ENCODE measurements at regions not wholly inside any gene's neighbourhood (a gene's known extent, or its start where the extent isn't known, plus 50 kb on each side); places are given as distances from the start of the nearest gene placed in this dataset.

- Histone ChIP-seq H3K36me3 (ENCODE audit: insufficient read depth, low read length) (no peaks in the 10 kb centered on the region), H3K9me3 (ENCODE audit: insufficient read depth, low read depth, low read length) (no peaks in the 10 kb centered on the region), H3K27ac (ENCODE audit: low read depth, low read length) (no peak overlapping the region), H3K9ac (ENCODE audit: low read length) (no peak overlapping the region), H3K4me2 (ENCODE audit: low read length) (no peak overlapping the region), H3K79me2 (ENCODE audit: insufficient read depth, low read length) (no peaks in the 10 kb centered on the region), H3K4me1 (ENCODE audit: insufficient read depth, low read length) (no peaks in the 10 kb centered on the region), H4K20me1 (ENCODE audit: insufficient read depth, low read length) (no peaks in the 10 kb centered on the region), H3K4me3 (ENCODE audit: insufficient read depth, low read depth, low read length) (no peak overlapping the region), H2AFZ (ENCODE audit: low read depth, low read length) (no peak overlapping the region), H3K27me3 (ENCODE audit: insufficient read depth, low read length) (no peaks in the 10 kb centered on the region)
- Mint-ChIP-seq H3K9me3 (ENCODE audit: unreplicated experiment) (no peaks in the 10 kb centered on the region), H3K36me3 (ENCODE audit: low read depth, unreplicated experiment) (no peaks in the 10 kb centered on the region), H3K27me3 (ENCODE audit: low read depth, unreplicated experiment) (no peaks in the 10 kb centered on the region), H3K4me1 (ENCODE audit: low read depth, unreplicated experiment) (no peaks in the 10 kb centered on the region), H3K4me3 (ENCODE audit: unreplicated experiment) (no peak overlapping the region), H3K27ac (ENCODE audit: unreplicated experiment) (no peak overlapping the region)
- TF ChIP-seq EZH2 (IDR thresholded peaks at IDR 0.05; ENCODE audit: insufficient read depth, low read length), result no peak
- TF ChIP-seq CTCF (IDR thresholded peaks at IDR 0.05; ENCODE audit: insufficient read depth, low read depth, low read length), result no peak
- no peak for FAIRE-seq
- no peak for DNase-seq (ENCODE audit: low read depth)
Measured at GRCh38 chr4:177862541-177863176, 420.4 kb upstream of the AGA start.

- no peak overlapping the region for H3K4me3 ChIP-seq (ENCODE audit: insufficient read depth, low read depth, low read length)
- H3K36me3 Mint-ChIP-seq (ENCODE audit: low read depth, unreplicated experiment), result no peaks in the 10 kb centered on the region
- H3K9me3 ChIP-seq (ENCODE audit: insufficient read depth, low read depth, low read length), result no peaks in the 10 kb centered on the region
- FAIRE-seq, result no peak
- H3K4me2 ChIP-seq (ENCODE audit: low read length), result no peak overlapping the region
- H3K27ac ChIP-seq (ENCODE audit: low read depth, low read length), result no peak overlapping the region
- DNase-seq (ENCODE audit: low read depth), result no peak
- TF ChIP-seq EZH2 (IDR thresholded peaks at IDR 0.05; ENCODE audit: insufficient read depth, low read length), result no peak
- TF ChIP-seq CTCF (IDR thresholded peaks at IDR 0.05; ENCODE audit: insufficient read depth, low read depth, low read length), result no peak
- H2AFZ ChIP-seq (ENCODE audit: low read depth, low read length), result no peak overlapping the region
- H3K36me3 ChIP-seq (ENCODE audit: insufficient read depth, low read length), result no peaks in the 10 kb centered on the region
- H3K9me3 Mint-ChIP-seq (ENCODE audit: unreplicated experiment), result no peaks in the 10 kb centered on the region
- H3K4me3 Mint-ChIP-seq (ENCODE audit: unreplicated experiment), result no peak overlapping the region
- H3K4me1 ChIP-seq (ENCODE audit: insufficient read depth, low read length), result no peaks in the 10 kb centered on the region
- no peaks in the 10 kb centered on the region for H3K27me3 ChIP-seq (ENCODE audit: insufficient read depth, low read length)
- no peaks in the 10 kb centered on the region for H3K27me3 Mint-ChIP-seq (ENCODE audit: low read depth, unreplicated experiment)
- H3K27ac Mint-ChIP-seq (ENCODE audit: unreplicated experiment), result no peak overlapping the region
- no peak overlapping the region for H3K9ac ChIP-seq (ENCODE audit: low read length)
- H3K79me2 ChIP-seq (ENCODE audit: insufficient read depth, low read length), result no peaks in the 10 kb centered on the region
- H4K20me1 ChIP-seq (ENCODE audit: insufficient read depth, low read length), result no peaks in the 10 kb centered on the region
- H3K4me1 Mint-ChIP-seq (ENCODE audit: low read depth, unreplicated experiment), result no peaks in the 10 kb centered on the region
Measured at GRCh38 chr4:177879851-177880250, 437.6 kb upstream of the AGA start.

- TF ChIP-seq EZH2 (IDR thresholded peaks at IDR 0.05; ENCODE audit: insufficient read depth, low read length), result no peak
- TF ChIP-seq CTCF (IDR thresholded peaks at IDR 0.05; ENCODE audit: insufficient read depth, low read depth, low read length), result no peak
- Histone ChIP-seq H3K4me2 (ENCODE audit: low read length) (no peak overlapping the region), H2AFZ (ENCODE audit: low read depth, low read length) (no peak overlapping the region), H3K36me3 (ENCODE audit: insufficient read depth, low read length) (no peaks in the 10 kb centered on the region), H4K20me1 (ENCODE audit: insufficient read depth, low read length) (no peaks in the 10 kb centered on the region), H3K79me2 (ENCODE audit: insufficient read depth, low read length) (no peaks in the 10 kb centered on the region), H3K4me1 (ENCODE audit: insufficient read depth, low read length) (no peaks in the 10 kb centered on the region), H3K4me3 (ENCODE audit: insufficient read depth, low read depth, low read length) (no peak overlapping the region), H3K27ac (ENCODE audit: low read depth, low read length) (no peak overlapping the region), H3K9ac (ENCODE audit: low read length) (no peak overlapping the region), H3K27me3 (ENCODE audit: insufficient read depth, low read length) (no peaks in the 10 kb centered on the region), H3K9me3 (ENCODE audit: insufficient read depth, low read depth, low read length) (no peaks in the 10 kb centered on the region)
- no peaks in the 10 kb centered on the region for H3K27me3 Mint-ChIP-seq (ENCODE audit: low read depth, unreplicated experiment)
- FAIRE-seq, result no peak
- no peaks in the 10 kb centered on the region for H3K9me3 Mint-ChIP-seq (ENCODE audit: unreplicated experiment)
- H3K27ac Mint-ChIP-seq (ENCODE audit: unreplicated experiment), result no peak overlapping the region
- H3K4me1 Mint-ChIP-seq (ENCODE audit: low read depth, unreplicated experiment), result peaks cover 4% of the 10 kb centered on the region
- H3K36me3 Mint-ChIP-seq (ENCODE audit: low read depth, unreplicated experiment), result no peaks in the 10 kb centered on the region
- no peak for DNase-seq (ENCODE audit: low read depth)
- no peak overlapping the region for H3K4me3 Mint-ChIP-seq (ENCODE audit: unreplicated experiment)
Measured at GRCh38 chr4:177895136-177895535, 452.9 kb upstream of the AGA start.
